Activated T-helper 17 cell treated with anti-CD3 and anti-CD28 coated beads, Interleukin-2, amount 50 U/mL, for 72 hours (primary cell): ENCODE measurements at regions not wholly inside any gene's neighbourhood (a gene's known extent, or its start where the extent isn't known, plus 50 kb on each side); places are given as distances from the start of the nearest gene placed in this dataset.
"Not testable (repeated sequence)": the region's sequence is repeated elsewhere in the genome, so short reads cannot be mapped to it uniquely, and the experiment has no call there.

Source experiments
- ATAC-seq: fragments of 150-1000 bp; cut with Tn5 transposase; replicated peaks from 2 replicates; pipeline ENCODE4 v1.10.0; 2021; ENCODE audit warnings: mild to moderate bottlenecking, moderate library complexity
- H3K27ac Mint-ChIP-seq: one replicate; pipeline ENCODE4 v1.8.0; 2022; ENCODE audit warnings: mixed read lengths
- H3K27me3 Mint-ChIP-seq: one replicate; pipeline ENCODE4 v1.8.0; 2022; ENCODE audit warnings: mixed read lengths
- H3K36me3 Mint-ChIP-seq: one replicate; pipeline ENCODE4 v1.8.0; 2022; ENCODE audit warnings: low read depth, mild to moderate bottlenecking, mixed read lengths
- H3K4me1 Mint-ChIP-seq: one replicate; pipeline ENCODE4 v1.8.0; 2022; ENCODE audit warnings: mixed read lengths
- H3K4me3 Mint-ChIP-seq: one replicate; pipeline ENCODE4 v1.8.0; 2022; ENCODE audit warnings: mild to moderate bottlenecking, mixed read lengths
- H3K9me3 Mint-ChIP-seq: one replicate; pipeline ENCODE4 v1.8.0; 2022; ENCODE audit warnings: mixed read lengths

DNA sequence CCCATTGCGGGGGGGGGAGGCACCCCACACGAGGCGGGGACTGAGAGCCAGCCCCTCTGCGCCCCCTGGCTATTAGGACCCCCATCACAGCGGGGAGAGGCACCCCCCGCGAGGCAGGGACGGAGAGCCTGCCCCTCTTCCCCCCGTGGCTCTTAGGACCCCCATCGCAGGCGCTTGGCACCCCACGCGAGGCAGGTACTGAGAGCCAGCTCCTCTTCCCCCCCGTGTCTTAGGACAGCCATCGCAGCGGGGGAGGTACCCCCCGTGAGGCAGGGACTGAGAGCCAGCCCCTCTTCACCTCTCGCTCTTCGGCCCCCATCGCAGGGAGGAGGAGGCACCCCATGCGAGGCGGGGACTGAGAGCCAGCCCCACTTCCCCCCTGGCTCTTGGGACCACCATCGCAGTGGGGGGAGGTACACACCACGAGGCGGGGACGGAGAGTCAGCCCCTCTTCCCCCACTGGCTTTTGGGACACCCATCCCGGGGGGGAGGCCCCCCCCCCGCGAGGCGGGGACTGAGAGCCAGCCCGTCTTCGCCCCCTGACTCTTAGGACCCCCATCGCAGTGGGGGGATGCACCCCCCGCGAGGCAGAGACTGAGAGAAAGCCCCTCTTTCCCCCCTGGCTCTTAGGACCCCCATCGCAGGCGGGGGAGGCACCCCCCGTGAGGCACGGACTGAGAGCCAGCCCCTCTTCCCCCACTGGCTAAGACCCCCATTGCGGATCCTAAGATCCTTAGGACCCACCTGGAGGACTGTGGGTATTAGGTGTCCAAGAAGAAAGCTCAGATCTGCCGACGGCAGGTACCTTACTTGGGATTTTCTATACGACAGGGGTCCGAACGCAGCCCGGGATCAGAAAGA is 198.6 kb upstream of the PZP start:
- Mint-ChIP-seq H3K9me3 (no peaks in the 10 kb centered on the region), H3K4me3 (no peak overlapping the region), H3K4me1 (no peaks in the 10 kb centered on the region), H3K36me3 (no peaks in the 10 kb centered on the region), H3K27ac (no peak overlapping the region), H3K27me3 (no peaks in the 10 kb centered on the region)
- no peak for ATAC-seq

- Mint-ChIP-seq H3K27me3 (no peaks in the 10 kb centered on the region), H3K4me3 (no peak overlapping the region), H3K4me1 (no peaks in the 10 kb centered on the region), H3K36me3 (no peaks in the 10 kb centered on the region), H3K27ac (no peak overlapping the region), H3K9me3 (no peaks in the 10 kb centered on the region)
- no peak for ATAC-seq
These were observed 197.8 kb upstream of the PZP start for GRCh38 chr12:9405886-9406563.

DNA sequence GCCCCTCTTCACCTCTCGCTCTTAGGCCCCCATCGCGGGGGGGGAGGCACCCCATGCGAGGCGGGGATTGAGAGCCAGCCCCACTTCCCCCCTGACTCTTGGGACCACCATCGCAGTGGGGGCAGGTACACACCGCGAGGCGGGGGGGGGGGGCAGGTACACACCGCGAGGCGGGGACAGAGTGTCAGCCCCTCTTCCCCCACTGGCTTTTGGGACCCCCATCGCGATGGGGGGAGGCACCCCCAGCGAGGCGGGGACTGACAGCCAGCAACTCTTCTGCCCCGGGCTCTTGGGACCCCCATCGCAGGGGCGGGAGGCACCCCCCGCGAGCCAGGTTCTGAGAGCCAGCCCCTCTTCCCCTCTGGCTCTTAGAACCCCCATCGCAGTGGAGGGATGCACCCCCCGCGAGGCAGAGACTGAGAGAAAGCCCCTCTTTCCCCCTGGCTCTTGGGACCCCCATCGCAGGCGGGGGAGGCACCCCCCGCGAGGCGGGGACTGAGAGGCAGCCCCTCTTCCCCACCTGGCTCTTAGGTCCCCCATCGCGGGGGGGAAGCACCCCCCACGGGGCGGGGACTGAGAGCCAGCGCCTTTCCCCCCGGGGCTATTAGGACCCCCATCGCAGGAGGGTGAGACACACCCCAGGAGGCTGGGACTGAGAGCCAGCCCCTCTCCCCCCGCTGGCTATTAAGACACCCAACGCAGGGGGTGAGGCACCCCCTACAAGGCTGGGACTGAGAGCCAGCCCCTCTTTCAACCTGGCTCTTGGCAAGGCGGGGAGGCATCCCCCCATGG is 196.5 kb upstream of the PZP start:
- Mint-ChIP-seq H3K9me3 (no peaks in the 10 kb centered on the region), H3K36me3 (no peaks in the 10 kb centered on the region), H3K4me3 (no peak overlapping the region), H3K27ac (no peak overlapping the region), H3K4me1 (no peaks in the 10 kb centered on the region), H3K27me3 (no peaks in the 10 kb centered on the region)
- no peak for ATAC-seq

- Mint-ChIP-seq H3K27ac (no peak overlapping the region), H3K36me3 (no peaks in the 10 kb centered on the region), H3K4me3 (no peak overlapping the region), H3K4me1 (no peaks in the 10 kb centered on the region), H3K27me3 (no peaks in the 10 kb centered on the region), H3K9me3 (no peaks in the 10 kb centered on the region)
- ATAC-seq: no peak
These were observed 195.8 kb upstream of the PZP start for GRCh38 chr12:9404031-9404430.

GRCh38 chr12:9402432-9403040 is 194.3 kb upstream of the PZP start:
- H3K27me3 Mint-ChIP-seq, H3K9me3 Mint-ChIP-seq, ATAC-seq, H3K27ac Mint-ChIP-seq, H3K36me3 Mint-ChIP-seq, H3K4me1 Mint-ChIP-seq, H3K4me3 Mint-ChIP-seq: not testable (repeated sequence)

DNA sequence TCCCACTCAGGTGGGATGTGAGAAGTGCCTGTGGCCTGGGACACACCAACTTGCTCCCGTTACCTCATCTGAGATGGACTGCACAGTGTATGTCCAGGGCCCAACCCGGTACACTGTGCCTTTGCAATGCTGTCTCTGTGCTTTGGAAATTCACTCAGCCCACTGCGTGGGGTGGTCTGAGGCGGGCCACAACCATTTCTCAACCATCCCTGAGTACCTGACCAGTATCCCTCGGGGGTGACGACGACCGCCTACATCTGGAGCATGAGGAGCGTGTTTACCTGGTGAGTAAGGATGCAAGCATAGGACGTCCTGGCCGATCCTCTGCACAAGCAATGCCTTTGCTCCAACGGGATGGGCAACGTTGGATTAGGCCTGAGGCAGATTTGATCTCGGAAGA is 188.2 kb upstream of the PZP start:
- not testable (repeated sequence) for ATAC-seq, H3K4me3 Mint-ChIP-seq, H3K36me3 Mint-ChIP-seq, H3K27me3 Mint-ChIP-seq, H3K27ac Mint-ChIP-seq, H3K4me1 Mint-ChIP-seq, H3K9me3 Mint-ChIP-seq

- not testable (repeated sequence) for H3K36me3 Mint-ChIP-seq, H3K27me3 Mint-ChIP-seq, ATAC-seq, H3K27ac Mint-ChIP-seq, H3K9me3 Mint-ChIP-seq, H3K4me3 Mint-ChIP-seq, H3K4me1 Mint-ChIP-seq
These were observed 187.0 kb upstream of the PZP start for GRCh38 chr12:9395220-9395619.

- Mint-ChIP-seq H3K4me1 (peaks cover 2% of the 10 kb centered on the region), H3K4me3 (no peak overlapping the region)
These were observed 184.6 kb upstream of the PZP start for GRCh38 chr12:9392842-9393241.

DNA sequence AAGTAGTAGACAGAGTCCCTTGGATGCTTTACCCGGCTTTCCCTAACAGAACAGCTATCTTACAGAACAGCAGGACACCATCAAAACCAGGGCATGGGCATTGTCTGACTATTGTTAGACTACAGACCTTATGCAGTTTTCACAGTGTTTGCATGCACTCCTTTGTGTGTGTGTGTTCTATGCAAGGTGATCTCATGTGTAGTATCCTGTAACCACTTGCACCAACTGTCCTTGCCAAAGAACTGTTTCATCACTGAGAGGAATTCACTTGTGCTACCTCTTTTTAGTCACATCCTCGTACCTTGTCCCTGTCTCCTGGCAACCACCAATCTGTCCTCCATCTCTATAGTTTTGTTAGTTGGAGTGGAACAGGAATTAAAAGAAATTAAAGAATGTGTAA is 183.6 kb upstream of the PZP start:
- no peak for ATAC-seq
- Mint-ChIP-seq H3K4me3 (no peak overlapping the region), H3K27ac (no peak overlapping the region), H3K4me1 (peaks cover 10% of the 10 kb centered on the region), H3K27me3 (no peaks in the 10 kb centered on the region), H3K9me3 (no peaks in the 10 kb centered on the region), H3K36me3 (peaks cover 3% of the 10 kb centered on the region)

More at GRCh38 chr12:9392842-9393241, 184.6 kb upstream of the PZP start:
- ATAC-seq: no peak
- Mint-ChIP-seq H3K36me3 (peaks cover 5% of the 10 kb centered on the region), H3K27me3 (no peaks in the 10 kb centered on the region), H3K9me3 (no peaks in the 10 kb centered on the region), H3K27ac (no peak overlapping the region)

GRCh38 chr12:9390761-9391160 is 182.6 kb upstream of the PZP start:
- H3K9me3 Mint-ChIP-seq: no peaks in the 10 kb centered on the region
- peaks cover 10% of the 10 kb centered on the region for H3K4me1 Mint-ChIP-seq
- ATAC-seq: no peak
- no peak overlapping the region for H3K4me3 Mint-ChIP-seq
- H3K27ac Mint-ChIP-seq: no peak overlapping the region
- H3K27me3 Mint-ChIP-seq: no peaks in the 10 kb centered on the region
- H3K36me3 Mint-ChIP-seq: no peaks in the 10 kb centered on the region

DNA sequence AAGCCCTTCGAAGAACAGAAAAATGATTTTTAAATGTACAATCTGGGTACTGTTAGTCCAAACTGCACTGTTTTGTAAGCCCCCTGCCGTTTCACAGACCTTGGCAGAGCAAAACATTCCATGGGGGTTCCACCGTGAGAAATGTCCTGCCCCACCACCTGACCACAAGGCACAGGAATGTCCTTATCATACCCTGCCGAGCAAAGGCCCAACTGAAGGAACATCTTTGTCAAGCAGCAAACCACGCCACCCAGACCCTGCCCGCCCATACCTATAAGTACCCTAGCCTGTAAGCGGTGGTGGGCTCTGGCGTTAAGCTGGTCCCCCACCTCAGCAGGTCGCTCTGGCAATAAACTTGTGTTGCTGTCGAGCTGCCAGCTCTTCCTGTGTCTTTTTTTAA is 181.6 kb upstream of the PZP start:
- H3K27ac Mint-ChIP-seq: no peak overlapping the region
- H3K36me3 Mint-ChIP-seq: no peaks in the 10 kb centered on the region
- H3K9me3 Mint-ChIP-seq: no peaks in the 10 kb centered on the region
- H3K4me1 Mint-ChIP-seq: peaks cover 10% of the 10 kb centered on the region
- no peak for ATAC-seq
- H3K4me3 Mint-ChIP-seq: no peak overlapping the region
- H3K27me3 Mint-ChIP-seq: no peaks in the 10 kb centered on the region

- ATAC-seq: no peak
- Mint-ChIP-seq H3K4me3 (no peak overlapping the region), H3K4me1 (peaks cover 10% of the 10 kb centered on the region), H3K9me3 (no peaks in the 10 kb centered on the region), H3K27me3 (no peaks in the 10 kb centered on the region), H3K36me3 (no peaks in the 10 kb centered on the region), H3K27ac (no peak overlapping the region)
These were observed 180.2 kb upstream of the PZP start for GRCh38 chr12:9388379-9388778.

- H3K4me1 Mint-ChIP-seq: peaks cover 10% of the 10 kb centered on the region
- no peaks in the 10 kb centered on the region for H3K27me3 Mint-ChIP-seq
- ATAC-seq: peak; percentile 28
- H3K4me3 Mint-ChIP-seq: no peak overlapping the region
- H3K36me3 Mint-ChIP-seq: no peaks in the 10 kb centered on the region
- no peaks in the 10 kb centered on the region for H3K9me3 Mint-ChIP-seq
- H3K27ac Mint-ChIP-seq: no peak overlapping the region
These were observed 179.3 kb upstream of the PZP start for GRCh38 chr12:9387450-9387849.

DNA sequence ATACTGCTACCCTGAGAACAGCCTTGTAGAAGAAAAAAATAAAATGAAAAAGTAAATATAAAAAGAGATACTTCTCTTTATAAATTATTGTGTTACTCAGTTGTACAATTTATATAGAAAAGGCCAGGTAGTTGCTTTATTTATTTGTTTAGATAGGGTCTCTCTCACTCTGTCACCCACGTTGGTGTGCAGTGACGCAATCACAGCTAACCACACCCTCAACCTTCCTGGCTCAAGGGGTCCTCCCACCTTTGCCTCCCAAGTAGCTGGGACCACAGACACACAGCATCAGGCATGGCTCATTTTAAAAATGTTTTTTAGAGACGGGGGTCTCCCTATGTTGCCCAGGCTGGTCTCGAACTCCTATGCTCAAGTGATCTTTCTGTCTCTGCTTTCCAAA is 175.4 kb upstream of the PZP start:
- no peaks in the 10 kb centered on the region for H3K27me3 Mint-ChIP-seq
- no peaks in the 10 kb centered on the region for H3K9me3 Mint-ChIP-seq
- no peak overlapping the region for H3K27ac Mint-ChIP-seq
- no peak for ATAC-seq
- H3K4me1 Mint-ChIP-seq: peaks cover 10% of the 10 kb centered on the region
- H3K4me3 Mint-ChIP-seq: no peak overlapping the region
- H3K36me3 Mint-ChIP-seq: no peaks in the 10 kb centered on the region
